ENCODE measurements at regions not wholly inside any gene's neighbourhood (a gene's known extent, or its start where the extent isn't known, plus 50 kb on each side); places are given as distances from the start of the nearest gene placed in this dataset.
A peak's percentile ranks its signal among the peaks of the same experiment; 100 is the strongest.
"Not testable (repeated sequence)": the region's sequence is repeated elsewhere in the genome, so short reads cannot be mapped to it uniquely, and the experiment has no call there.

DNA sequence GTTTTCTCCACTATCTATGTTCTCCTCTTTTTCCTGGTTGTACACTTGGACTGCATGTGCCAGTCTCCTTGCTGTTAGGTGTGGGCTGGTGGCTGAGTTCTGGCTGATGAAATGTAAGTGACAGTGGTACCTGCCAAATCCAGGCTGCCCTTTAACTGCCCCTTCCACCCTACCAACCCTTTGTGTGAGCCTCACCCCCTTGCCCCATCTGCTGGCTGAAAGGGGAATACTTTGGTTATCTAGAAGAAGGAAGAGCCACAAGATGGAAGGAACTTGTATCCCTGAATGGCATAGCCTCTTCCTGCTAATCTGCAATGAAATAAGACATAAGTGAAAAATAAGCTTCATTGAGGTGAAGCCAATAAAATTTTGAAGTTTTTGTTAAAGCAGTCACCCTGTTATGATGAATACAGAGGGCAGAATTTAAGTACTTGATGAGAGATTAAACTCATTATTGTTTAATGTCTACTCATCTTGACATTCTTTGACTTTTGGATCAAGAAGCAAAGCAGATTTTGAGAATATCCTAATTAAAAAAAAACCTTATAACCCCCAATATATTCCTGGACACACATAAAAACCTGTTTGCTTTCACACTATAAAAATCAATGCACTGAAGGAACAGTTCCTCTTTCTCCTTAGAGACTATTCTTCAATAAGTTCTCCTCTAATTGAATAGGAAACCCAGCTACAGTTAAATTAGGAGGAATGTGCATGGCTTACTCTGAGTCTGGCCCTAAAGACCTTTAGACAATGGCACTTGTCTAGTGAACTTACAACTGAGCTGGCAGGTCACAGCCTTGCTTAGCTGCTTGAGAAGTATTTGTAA is 262.6 kb upstream of the BTG1 start:
- no peaks in the 10 kb centered on the region for H3K27me3 ChIP-seq
- H3K4me3 ChIP-seq: no peak overlapping the region
- peaks cover 0 to 6% (median 0%) of the 10 kb centered on the region in 4 donors for H3K9me3 ChIP-seq
- intact Hi-C loops (cut with DNase I): no loop called here
- H3K4me1 ChIP-seq: peaks cover 0 to 4% (median 0%) of the 10 kb centered on the region in 4 donors
- no peaks in the 10 kb centered on the region for H3K36me3 ChIP-seq
- TF ChIP-seq POLR2A (IDR thresholded peaks at IDR 0.05; ENCODE audit: low read depth): no peak
- no peak for TF ChIP-seq POLR2AphosphoS5 (IDR thresholded peaks at IDR 0.05)
- TF ChIP-seq EP300 (IDR thresholded peaks at IDR 0.05): no peak
- TF ChIP-seq, protein P1, sequence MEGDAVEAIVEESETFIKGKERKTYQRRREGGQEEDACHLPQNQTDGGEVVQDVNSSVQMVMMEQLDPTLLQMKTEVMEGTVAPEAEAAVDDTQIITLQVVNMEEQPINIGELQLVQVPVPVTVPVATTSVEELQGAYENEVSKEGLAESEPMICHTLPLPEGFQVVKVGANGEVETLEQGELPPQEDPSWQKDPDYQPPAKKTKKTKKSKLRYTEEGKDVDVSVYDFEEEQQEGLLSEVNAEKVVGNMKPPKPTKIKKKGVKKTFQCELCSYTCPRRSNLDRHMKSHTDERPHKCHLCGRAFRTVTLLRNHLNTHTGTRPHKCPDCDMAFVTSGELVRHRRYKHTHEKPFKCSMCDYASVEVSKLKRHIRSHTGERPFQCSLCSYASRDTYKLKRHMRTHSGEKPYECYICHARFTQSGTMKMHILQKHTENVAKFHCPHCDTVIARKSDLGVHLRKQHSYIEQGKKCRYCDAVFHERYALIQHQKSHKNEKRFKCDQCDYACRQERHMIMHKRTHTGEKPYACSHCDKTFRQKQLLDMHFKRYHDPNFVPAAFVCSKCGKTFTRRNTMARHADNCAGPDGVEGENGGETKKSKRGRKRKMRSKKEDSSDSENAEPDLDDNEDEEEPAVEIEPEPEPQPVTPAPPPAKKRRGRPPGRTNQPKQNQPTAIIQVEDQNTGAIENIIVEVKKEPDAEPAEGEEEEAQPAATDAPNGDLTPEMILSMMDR (IDR thresholded peaks at IDR 0.05): peak in 1 of 3 experiments; percentile 34
- H3K27ac ChIP-seq (replicated peaks in 1 of 4): no peak overlapping the region
- no peak for DNase-seq (ENCODE audit: extremely low spot score)

DNA sequence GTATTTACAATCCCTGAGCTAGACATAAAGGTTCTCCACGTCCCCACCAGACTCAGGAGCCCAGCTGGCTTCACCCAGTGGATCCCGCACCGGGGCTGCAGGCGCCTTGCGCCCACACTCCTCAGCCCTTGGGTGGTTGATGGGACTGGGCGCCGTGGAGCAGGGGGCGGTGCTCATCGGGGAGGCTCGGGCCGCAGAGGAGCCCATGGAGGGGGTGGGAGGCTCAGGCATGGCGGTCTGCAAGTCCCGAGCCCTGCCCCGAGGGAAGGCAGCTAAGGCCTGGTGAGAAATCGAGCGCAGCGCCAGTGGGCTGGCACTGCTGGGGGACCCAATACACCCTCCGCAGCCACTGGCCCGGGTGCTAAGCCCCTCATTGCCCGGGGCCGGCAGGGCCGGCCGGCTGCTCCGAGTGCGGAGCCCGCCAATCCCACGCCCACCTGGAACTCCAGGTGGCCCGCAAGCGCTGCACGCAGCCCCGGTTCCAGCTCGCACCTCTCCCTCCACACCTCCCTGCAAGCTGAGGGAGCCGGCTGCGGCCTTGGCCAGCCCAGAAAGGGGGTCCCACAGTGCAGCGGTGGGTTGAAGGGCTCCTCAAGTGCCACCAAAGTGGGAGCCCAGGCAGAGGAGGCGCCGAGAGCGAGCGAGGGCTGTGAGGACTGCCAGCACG is 260.9 kb upstream of the BTG1 start:
- intact Hi-C loops (cut with DNase I); H3K4me1 ChIP-seq; H3K9me3 ChIP-seq; H3K36me3 ChIP-seq; H3K27ac ChIP-seq (replicated peaks in 1 of 4); DNase-seq (ENCODE audit: extremely low spot score); H3K4me3 ChIP-seq; H3K27me3 ChIP-seq: not testable (repeated sequence)
- 89% methylated on average over 8 of the region's 40 CpGs for WGBS

DNA sequence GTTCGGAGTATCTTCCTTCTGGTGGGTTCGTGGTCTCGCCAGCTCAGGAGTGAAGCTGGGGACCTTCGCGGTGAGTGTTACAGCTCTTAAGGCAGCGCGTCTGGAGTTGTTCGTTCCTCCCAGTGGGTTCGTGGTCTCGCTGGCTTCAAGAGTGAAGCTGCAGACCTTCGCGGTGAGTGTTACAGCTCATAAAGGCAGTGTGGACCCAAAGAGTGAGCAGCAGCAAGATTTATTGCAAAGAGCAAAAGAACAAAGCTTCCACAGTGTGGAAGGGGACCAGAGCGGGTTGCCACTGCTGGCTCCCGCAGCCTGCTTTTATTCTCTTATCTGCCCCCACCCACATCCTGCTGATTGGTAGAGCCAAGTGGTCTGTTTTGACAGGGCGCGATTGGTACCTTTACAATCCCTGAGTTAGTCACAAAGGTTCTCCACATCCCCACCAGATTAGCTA is 260.2 kb upstream of the BTG1 start:
- 94% methylated on average over 8 of the region's 16 CpGs for WGBS
- DNase-seq (ENCODE audit: extremely low spot score); H3K36me3 ChIP-seq; intact Hi-C loops (cut with DNase I); H3K27ac ChIP-seq (replicated peaks in 1 of 4); H3K4me3 ChIP-seq; H3K9me3 ChIP-seq; H3K27me3 ChIP-seq; H3K4me1 ChIP-seq: not testable (repeated sequence)

DNA sequence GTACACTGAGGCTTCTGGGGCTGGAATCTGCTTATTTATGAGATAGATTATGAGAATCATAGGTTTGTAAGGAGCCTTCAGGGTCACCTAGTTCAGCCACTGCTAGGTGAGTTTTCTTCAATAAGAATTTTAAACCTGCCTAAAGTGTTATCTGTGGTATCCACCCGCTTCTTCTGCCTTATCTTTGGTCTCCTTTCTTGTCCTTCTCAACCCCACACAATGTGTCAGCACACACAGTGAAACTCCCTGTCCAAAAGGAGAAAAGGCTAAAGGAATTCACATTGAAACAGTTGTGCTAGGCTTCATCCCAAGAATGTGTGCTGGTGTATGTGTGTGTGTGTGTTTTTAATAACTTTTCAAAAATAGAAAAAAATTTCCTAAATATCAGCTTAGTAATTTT is 259.3 kb upstream of the BTG1 start:
- H3K4me3 ChIP-seq: no peak overlapping the region
- H3K27me3 ChIP-seq: no peaks in the 10 kb centered on the region
- 95% methylated on average over 1 of the region's 1 CpG for WGBS
- intact Hi-C loops (cut with DNase I): no loop called here
- no peak overlapping the region for H3K27ac ChIP-seq (replicated peaks in 1 of 4)
- H3K36me3 ChIP-seq: no peaks in the 10 kb centered on the region
- DNase-seq (ENCODE audit: extremely low spot score): peak; percentile 21
- TF ChIP-seq EP300 (IDR thresholded peaks at IDR 0.05) (no peak), POLR2A (IDR thresholded peaks at IDR 0.05; ENCODE audit: low read depth) (no peak), POLR2AphosphoS5 (IDR thresholded peaks at IDR 0.05) (no peak)
- TF ChIP-seq, protein P1 (IDR thresholded peaks at IDR 0.05): no peak
- H3K4me1 ChIP-seq: no peaks in the 10 kb centered on the region
- peaks cover 0 to 6% (median 0%) of the 10 kb centered on the region in 4 donors for H3K9me3 ChIP-seq

DNA sequence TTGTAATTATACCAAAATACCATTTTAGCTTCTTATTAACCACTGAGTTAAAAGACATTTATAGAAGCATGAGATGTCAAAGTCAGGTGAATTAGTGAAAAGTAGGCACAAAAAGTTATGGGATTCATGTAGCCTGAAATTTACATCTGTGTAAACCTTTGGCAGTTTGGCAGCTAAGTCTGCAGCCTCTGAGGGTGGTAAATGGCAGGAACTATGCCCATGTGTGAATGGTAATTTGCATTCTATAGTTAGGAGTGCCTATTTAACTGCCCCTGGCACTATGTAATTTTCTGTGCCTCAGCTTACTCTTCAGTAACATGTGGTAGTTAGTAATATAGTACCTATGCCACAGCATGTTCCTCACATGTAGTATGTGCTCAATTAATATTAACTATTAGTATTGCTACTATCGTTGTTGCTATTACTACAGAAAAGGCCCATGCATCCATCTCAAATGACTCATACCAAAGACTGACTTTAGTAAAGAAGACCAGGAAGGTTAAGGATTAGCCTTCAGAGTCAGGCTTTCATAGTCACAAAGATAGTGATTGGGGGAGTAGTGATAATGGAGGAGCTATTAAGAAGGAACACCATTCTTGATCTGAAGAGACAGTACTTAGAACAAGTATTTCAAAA is 258.7 kb upstream of the BTG1 start:
- Histone ChIP-seq H3K4me1 (no peaks in the 10 kb centered on the region), H3K9me3 (peaks cover 0 to 6% (median 0%) of the 10 kb centered on the region in 4 donors), H3K4me3 (no peak overlapping the region), H3K27me3 (no peaks in the 10 kb centered on the region), H3K36me3 (no peaks in the 10 kb centered on the region), H3K27ac (replicated peaks in 1 of 4) (no peak overlapping the region)
- intact Hi-C loops (cut with DNase I): no loop called here
- WGBS: 84% methylated on average over 1 of the region's 1 CpG
- TF ChIP-seq, protein P1 (IDR thresholded peaks at IDR 0.05): no peak
- TF ChIP-seq POLR2AphosphoS5 (IDR thresholded peaks at IDR 0.05): no peak
- no peak for TF ChIP-seq POLR2A (IDR thresholded peaks at IDR 0.05; ENCODE audit: low read depth)
- no peak for TF ChIP-seq EP300 (IDR thresholded peaks at IDR 0.05)
- DNase-seq (ENCODE audit: extremely low spot score): no peak
